DOHH2 (cell line): ENCODE measurements at regions not wholly inside any gene's neighbourhood (a gene's known extent, or its start where the extent isn't known, plus 50 kb on each side); places are given as distances from the start of the nearest gene placed in this dataset.

Experiments
- CTCF ChIP-seq: fragments of 200-600 bp; sonication (generic); IDR thresholded peaks from one replicate; pipeline ENCODE4 v1.5.1; 2014; ENCODE audit warnings: antibody characterized with exemption, mild to moderate bottlenecking, low read depth, low read length; ENCODE audit not compliant: poor library complexity, severe bottlenecking
- EZH2phosphoT487 ChIP-seq: fragments of 200-600 bp; sonication (generic); IDR thresholded peaks from 2 replicates; pipeline ENCODE4 v1.6.1; 2017; ENCODE audit warnings: borderline replicate concordance, mild to moderate bottlenecking, antibody characterized with exemption, low read length, moderate library complexity, mixed read lengths

- no peak for TF ChIP-seq CTCF
- no peak for TF ChIP-seq EZH2phosphoT487
These were observed 1402.0 kb downstream of the MRPL39 start for GRCh38 chr21:24205319-24205718.
